ENCODE measurements at regions not wholly inside any gene's neighbourhood (a gene's known extent, or its start where the extent isn't known, plus 50 kb on each side); places are given as distances from the start of the nearest gene placed in this dataset.

DNA sequence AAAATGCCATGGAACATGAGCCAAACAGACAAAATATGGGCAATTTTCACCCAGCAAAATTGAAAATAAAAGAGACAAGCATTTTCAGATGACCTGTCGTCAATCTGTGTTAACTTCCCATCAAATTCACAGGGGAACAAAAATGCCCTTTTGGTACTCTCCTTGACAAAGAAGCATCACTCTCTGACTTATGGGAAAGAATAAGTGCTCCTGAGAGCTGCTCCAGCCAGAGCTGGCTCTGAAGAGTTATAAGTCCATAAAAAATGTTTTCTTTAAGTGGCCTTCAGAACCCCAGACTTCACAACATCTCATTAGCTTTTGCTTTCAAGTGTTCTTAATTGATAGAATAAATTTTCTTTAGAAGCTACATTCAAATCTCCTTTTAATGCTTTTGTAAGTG is 721.4 kb upstream of the GOT2 start:
- no peak for TF ChIP-seq CEBPB (IDR thresholded peaks at IDR 0.05)
- TF ChIP-seq, protein P1, sequence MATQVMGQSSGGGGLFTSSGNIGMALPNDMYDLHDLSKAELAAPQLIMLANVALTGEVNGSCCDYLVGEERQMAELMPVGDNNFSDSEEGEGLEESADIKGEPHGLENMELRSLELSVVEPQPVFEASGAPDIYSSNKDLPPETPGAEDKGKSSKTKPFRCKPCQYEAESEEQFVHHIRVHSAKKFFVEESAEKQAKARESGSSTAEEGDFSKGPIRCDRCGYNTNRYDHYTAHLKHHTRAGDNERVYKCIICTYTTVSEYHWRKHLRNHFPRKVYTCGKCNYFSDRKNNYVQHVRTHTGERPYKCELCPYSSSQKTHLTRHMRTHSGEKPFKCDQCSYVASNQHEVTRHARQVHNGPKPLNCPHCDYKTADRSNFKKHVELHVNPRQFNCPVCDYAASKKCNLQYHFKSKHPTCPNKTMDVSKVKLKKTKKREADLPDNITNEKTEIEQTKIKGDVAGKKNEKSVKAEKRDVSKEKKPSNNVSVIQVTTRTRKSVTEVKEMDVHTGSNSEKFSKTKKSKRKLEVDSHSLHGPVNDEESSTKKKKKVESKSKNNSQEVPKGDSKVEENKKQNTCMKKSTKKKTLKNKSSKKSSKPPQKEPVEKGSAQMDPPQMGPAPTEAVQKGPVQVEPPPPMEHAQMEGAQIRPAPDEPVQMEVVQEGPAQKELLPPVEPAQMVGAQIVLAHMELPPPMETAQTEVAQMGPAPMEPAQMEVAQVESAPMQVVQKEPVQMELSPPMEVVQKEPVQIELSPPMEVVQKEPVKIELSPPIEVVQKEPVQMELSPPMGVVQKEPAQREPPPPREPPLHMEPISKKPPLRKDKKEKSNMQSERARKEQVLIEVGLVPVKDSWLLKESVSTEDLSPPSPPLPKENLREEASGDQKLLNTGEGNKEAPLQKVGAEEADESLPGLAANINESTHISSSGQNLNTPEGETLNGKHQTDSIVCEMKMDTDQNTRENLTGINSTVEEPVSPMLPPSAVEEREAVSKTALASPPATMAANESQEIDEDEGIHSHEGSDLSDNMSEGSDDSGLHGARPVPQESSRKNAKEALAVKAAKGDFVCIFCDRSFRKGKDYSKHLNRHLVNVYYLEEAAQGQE (IDR thresholded peaks at IDR 0.05; ENCODE audit: low read depth), result no peak
- no peak for TF ChIP-seq YY1 (IDR thresholded peaks at IDR 0.05; ENCODE audit: low read depth)
- TF ChIP-seq EGR1 (IDR thresholded peaks at IDR 0.05), result no peak
- TF ChIP-seq TEAD4 (IDR thresholded peaks at IDR 0.05), result no peak
- no peak for TF ChIP-seq EP300 (IDR thresholded peaks at IDR 0.05; ENCODE audit: borderline replicate concordance)
- no peak for TF ChIP-seq CREB1 (IDR thresholded peaks at IDR 0.05; ENCODE audit: low read depth)
- TF ChIP-seq, protein P2, sequence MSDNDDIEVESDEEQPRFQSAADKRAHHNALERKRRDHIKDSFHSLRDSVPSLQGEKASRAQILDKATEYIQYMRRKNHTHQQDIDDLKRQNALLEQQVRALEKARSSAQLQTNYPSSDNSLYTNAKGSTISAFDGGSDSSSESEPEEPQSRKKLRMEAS (IDR thresholded peaks at IDR 0.05), result no peak
- TF ChIP-seq TCF12 (IDR thresholded peaks at IDR 0.05; ENCODE audit: low read depth), result no peak
- TF ChIP-seq RAD21 (IDR thresholded peaks at IDR 0.05; ENCODE audit: low read depth), result no peak
